ENCODE measurements at regions not wholly inside any gene's neighbourhood (a gene's known extent, or its start where the extent isn't known, plus 50 kb on each side); places are given as distances from the start of the nearest gene placed in this dataset.

DNA sequence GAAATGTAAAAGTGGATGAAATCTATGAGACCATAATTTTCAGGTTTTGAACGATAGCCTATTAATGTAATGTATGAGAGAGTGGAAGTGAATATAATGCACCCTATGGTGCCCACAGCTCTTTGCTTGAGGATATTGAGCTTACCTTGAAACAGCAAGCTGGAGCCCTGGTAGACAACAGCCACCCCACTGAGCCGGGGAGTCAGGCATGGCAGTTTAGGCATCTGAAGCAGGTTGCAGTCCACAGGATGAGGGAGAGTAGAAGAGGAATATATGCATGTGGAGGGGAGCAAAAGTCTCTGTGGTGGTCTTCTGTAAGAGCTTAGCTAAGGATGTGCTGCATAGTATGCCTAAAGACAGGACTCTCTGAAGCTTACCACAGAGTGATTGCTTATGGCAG lies 817.3 kb downstream of the DNAJB9 start:
- H3K79me2 ChIP-seq (ENCODE audit: insufficient read depth): no peaks in the 10 kb centered on the region
- H3K9me2 ChIP-seq (ENCODE audit: insufficient read depth): no peaks in the 10 kb centered on the region
- no peak overlapping the region for H3K4me2 ChIP-seq (ENCODE audit: unreplicated experiment)
- no peaks in the 10 kb centered on the region for H3F3A ChIP-seq (ENCODE audit: insufficient read depth)
- no peaks in the 10 kb centered on the region for H4K20me1 ChIP-seq (ENCODE audit: insufficient read depth)
- in situ Hi-C loops (cut with MboI): no loop called here
- H3K9ac ChIP-seq: no peak overlapping the region
- H3K27me3 ChIP-seq (replicated peaks; ENCODE audit: insufficient read depth): no peaks in the 10 kb centered on the region
- WGBS, 2 experiments (ENCODE audit: low coverage in 1 of 2, low lambda C conversion rate in 2 of 2, missing lambda C conversion rate in 2 of 2): 40 to 50% methylated on average over 2 of the region's 2 CpGs
- no peaks in the 10 kb centered on the region for H3K36me3 ChIP-seq (ENCODE audit: low read depth)
- no peaks in the 10 kb centered on the region for H3K4me1 ChIP-seq (ENCODE audit: insufficient read depth)
- no peaks in the 10 kb centered on the region for H3K9me3 ChIP-seq (ENCODE audit: low read depth)
- H3K27ac ChIP-seq: no peak overlapping the region
- H2AFZ ChIP-seq: no peak overlapping the region
- H3K4me3 ChIP-seq: no peak overlapping the region
- DNase-seq: no peak
- TF ChIP-seq EZH2 (IDR thresholded peaks at IDR 0.05; ENCODE audit: insufficient read depth, poor library complexity, severe bottlenecking) (no peak), EZH2phosphoT487 (IDR thresholded peaks at IDR 0.05; ENCODE audit: insufficient read depth, low read depth) (no peak)

DNA sequence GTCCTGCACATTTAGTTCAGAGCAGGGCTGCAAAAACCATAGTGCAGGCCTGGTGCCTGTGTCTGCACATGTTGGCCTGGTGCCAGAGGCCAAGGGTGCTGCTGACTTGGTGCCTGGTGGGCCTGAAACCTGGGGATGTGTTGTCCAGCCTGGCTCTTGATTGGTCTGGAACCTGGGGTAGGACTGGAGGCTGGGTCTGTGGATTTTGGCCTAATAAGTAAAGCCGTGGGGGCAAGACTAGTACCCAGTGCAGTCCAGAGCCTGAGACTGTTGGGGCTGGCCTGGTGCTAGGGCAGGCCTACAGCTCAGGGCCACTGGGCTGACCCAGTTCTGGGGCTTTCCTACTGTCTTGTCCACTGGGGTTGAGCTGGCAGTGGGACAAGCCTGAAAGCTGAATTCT lies 817.9 kb downstream of the DNAJB9 start:
- no peak for DNase-seq
- H2AFZ ChIP-seq: no peak overlapping the region
- no peak for TF ChIP-seq EZH2phosphoT487 (IDR thresholded peaks at IDR 0.05; ENCODE audit: insufficient read depth, low read depth)
- no peak for TF ChIP-seq EZH2 (IDR thresholded peaks at IDR 0.05; ENCODE audit: insufficient read depth, poor library complexity, severe bottlenecking)
- no peaks in the 10 kb centered on the region for H3K9me3 ChIP-seq (ENCODE audit: low read depth)
- no peaks in the 10 kb centered on the region for H3F3A ChIP-seq (ENCODE audit: insufficient read depth)
- H3K4me2 ChIP-seq (ENCODE audit: unreplicated experiment): no peak overlapping the region
- H3K36me3 ChIP-seq (ENCODE audit: low read depth): no peaks in the 10 kb centered on the region
- no peak overlapping the region for H3K9ac ChIP-seq
- in situ Hi-C loops (cut with MboI): no loop called here
- H3K79me2 ChIP-seq (ENCODE audit: insufficient read depth): no peaks in the 10 kb centered on the region
- WGBS, 2 experiments (ENCODE audit: low coverage in 1 of 2, low lambda C conversion rate in 2 of 2, missing lambda C conversion rate in 2 of 2): 11 to 25% methylated on average over 1 of the region's 1 CpG
- H3K9me2 ChIP-seq (ENCODE audit: insufficient read depth): no peaks in the 10 kb centered on the region
- H3K27ac ChIP-seq: no peak overlapping the region
- H3K4me3 ChIP-seq: no peak overlapping the region
- no peaks in the 10 kb centered on the region for H4K20me1 ChIP-seq (ENCODE audit: insufficient read depth)
- H3K27me3 ChIP-seq (replicated peaks; ENCODE audit: insufficient read depth): no peaks in the 10 kb centered on the region
- H3K4me1 ChIP-seq (ENCODE audit: insufficient read depth): no peaks in the 10 kb centered on the region

DNA sequence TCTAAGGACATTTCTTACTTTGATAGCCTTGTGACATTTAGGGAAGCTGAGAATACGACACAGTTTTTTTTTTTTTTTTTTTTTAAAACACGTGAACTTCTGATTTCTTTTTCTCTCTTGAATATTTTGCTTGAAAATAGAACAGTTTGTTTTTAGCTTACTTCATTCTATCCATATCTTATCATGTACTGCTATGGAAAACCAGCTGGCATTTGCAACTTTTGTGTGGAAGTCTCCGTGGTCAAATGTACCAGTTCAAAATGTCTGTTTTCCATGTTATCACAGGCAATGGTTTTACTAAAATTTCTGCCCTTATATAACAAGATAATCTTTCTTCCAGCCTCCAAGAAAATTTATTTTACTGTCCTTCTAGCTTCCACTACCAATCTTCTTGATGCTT lies 821.6 kb downstream of the DNAJB9 start:
- H3K9ac ChIP-seq: no peak overlapping the region
- H3K9me3 ChIP-seq (ENCODE audit: low read depth): no peaks in the 10 kb centered on the region
- H3K9me2 ChIP-seq (ENCODE audit: insufficient read depth): no peaks in the 10 kb centered on the region
- TF ChIP-seq EZH2 (IDR thresholded peaks at IDR 0.05; ENCODE audit: insufficient read depth, poor library complexity, severe bottlenecking) (no peak), EZH2phosphoT487 (IDR thresholded peaks at IDR 0.05; ENCODE audit: insufficient read depth, low read depth) (no peak)
- H3K79me2 ChIP-seq (ENCODE audit: insufficient read depth): no peaks in the 10 kb centered on the region
- in situ Hi-C loops (cut with MboI): no loop called here
- DNase-seq: no peak
- no peaks in the 10 kb centered on the region for H3K4me1 ChIP-seq (ENCODE audit: insufficient read depth)
- no peaks in the 10 kb centered on the region for H3F3A ChIP-seq (ENCODE audit: insufficient read depth)
- H2AFZ ChIP-seq: no peak overlapping the region
- 14 to 21% methylated on average over 3 of the region's 3 CpGs for WGBS, 2 experiments (ENCODE audit: low coverage in 1 of 2, low lambda C conversion rate in 2 of 2, missing lambda C conversion rate in 2 of 2)
- no peaks in the 10 kb centered on the region for H4K20me1 ChIP-seq (ENCODE audit: insufficient read depth)
- H3K27me3 ChIP-seq (replicated peaks; ENCODE audit: insufficient read depth): no peaks in the 10 kb centered on the region
- no peak overlapping the region for H3K4me2 ChIP-seq (ENCODE audit: unreplicated experiment)
- no peak overlapping the region for H3K4me3 ChIP-seq
- H3K27ac ChIP-seq: no peak overlapping the region
- H3K36me3 ChIP-seq (ENCODE audit: low read depth): no peaks in the 10 kb centered on the region

DNA sequence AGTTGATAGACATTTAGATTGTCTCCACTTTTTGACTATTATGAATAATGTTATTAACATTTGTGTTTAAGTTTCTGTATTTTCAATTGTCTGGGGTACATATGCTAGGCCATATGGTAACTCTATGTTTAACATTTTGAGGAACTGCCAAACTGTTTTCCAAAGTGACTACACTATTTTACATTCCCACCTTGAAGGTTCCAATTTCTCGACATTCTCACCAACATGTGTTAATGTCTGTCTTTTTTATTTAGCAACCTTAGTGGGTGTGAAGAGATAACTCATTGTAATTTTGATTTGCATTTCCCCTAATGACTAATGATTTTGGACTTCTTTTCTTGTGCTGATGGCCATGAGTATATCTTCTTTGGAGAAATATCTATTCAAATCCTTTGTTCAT lies 832.4 kb downstream of the DNAJB9 start:
- no peaks in the 10 kb centered on the region for H3K36me3 ChIP-seq (ENCODE audit: low read depth)
- no peaks in the 10 kb centered on the region for H3F3A ChIP-seq (ENCODE audit: insufficient read depth)
- H3K27ac ChIP-seq: no peak overlapping the region
- H3K4me1 ChIP-seq (ENCODE audit: insufficient read depth): no peaks in the 10 kb centered on the region
- H3K27me3 ChIP-seq (replicated peaks; ENCODE audit: insufficient read depth): no peaks in the 10 kb centered on the region
- no peak overlapping the region for H3K9ac ChIP-seq
- H3K4me3 ChIP-seq: no peak overlapping the region
- no peak overlapping the region for H2AFZ ChIP-seq
- WGBS, 2 experiments (ENCODE audit: low coverage in 1 of 2, low lambda C conversion rate in 2 of 2, missing lambda C conversion rate in 2 of 2): 23 to 24% methylated on average over 1 of the region's 1 CpG
- no peaks in the 10 kb centered on the region for H3K9me2 ChIP-seq (ENCODE audit: insufficient read depth)
- H3K4me2 ChIP-seq (ENCODE audit: unreplicated experiment): no peak overlapping the region
- no peaks in the 10 kb centered on the region for H4K20me1 ChIP-seq (ENCODE audit: insufficient read depth)
- H3K9me3 ChIP-seq (ENCODE audit: low read depth): no peaks in the 10 kb centered on the region
- no peaks in the 10 kb centered on the region for H3K79me2 ChIP-seq (ENCODE audit: insufficient read depth)
- no peak for DNase-seq
- in situ Hi-C loops (cut with MboI): no loop called here
- no peak for TF ChIP-seq EZH2phosphoT487 (IDR thresholded peaks at IDR 0.05; ENCODE audit: insufficient read depth, low read depth)
- TF ChIP-seq EZH2 (IDR thresholded peaks at IDR 0.05; ENCODE audit: insufficient read depth, poor library complexity, severe bottlenecking): no peak

DNA sequence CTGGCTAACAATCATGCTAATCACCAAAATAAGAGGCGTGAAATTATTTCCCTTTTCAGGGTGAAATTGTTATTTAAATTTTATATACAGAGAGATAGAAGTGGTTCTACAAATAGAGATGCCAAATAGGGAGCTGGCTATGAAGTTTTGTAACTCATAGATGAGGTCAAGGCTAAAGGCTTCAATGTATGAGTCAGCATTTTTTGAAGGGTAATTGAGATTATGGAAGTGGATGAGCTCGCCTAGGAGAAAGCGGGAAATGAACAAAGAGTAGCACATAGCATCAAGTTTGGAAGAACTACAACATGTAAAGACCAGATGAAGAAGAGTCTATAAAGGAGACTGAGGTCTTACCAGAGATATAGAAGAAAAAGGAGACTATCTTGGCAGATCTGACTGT lies 838.1 kb downstream of the DNAJB9 start:
- no peak overlapping the region for H3K9ac ChIP-seq
- no peaks in the 10 kb centered on the region for H3K79me2 ChIP-seq (ENCODE audit: insufficient read depth)
- no peak overlapping the region for H2AFZ ChIP-seq
- DNase-seq: no peak
- no peak overlapping the region for H3K27ac ChIP-seq
- H4K20me1 ChIP-seq (ENCODE audit: insufficient read depth): no peaks in the 10 kb centered on the region
- TF ChIP-seq EZH2phosphoT487 (IDR thresholded peaks at IDR 0.05; ENCODE audit: insufficient read depth, low read depth): no peak
- TF ChIP-seq EZH2 (IDR thresholded peaks at IDR 0.05; ENCODE audit: insufficient read depth, poor library complexity, severe bottlenecking): no peak
- no peaks in the 10 kb centered on the region for H3K36me3 ChIP-seq (ENCODE audit: low read depth)
- H3K9me2 ChIP-seq (ENCODE audit: insufficient read depth): no peaks in the 10 kb centered on the region
- H3K9me3 ChIP-seq (ENCODE audit: low read depth): no peaks in the 10 kb centered on the region
- H3K4me3 ChIP-seq: no peak overlapping the region
- 16 to 17% methylated on average over 3 of the region's 3 CpGs for WGBS, 2 experiments (ENCODE audit: low coverage in 1 of 2, low lambda C conversion rate in 2 of 2, missing lambda C conversion rate in 2 of 2)
- H3K4me2 ChIP-seq (ENCODE audit: unreplicated experiment): no peak overlapping the region
- H3F3A ChIP-seq (ENCODE audit: insufficient read depth): no peaks in the 10 kb centered on the region
- in situ Hi-C loops (cut with MboI): no loop called here
- H3K27me3 ChIP-seq (replicated peaks; ENCODE audit: insufficient read depth): no peaks in the 10 kb centered on the region
- H3K4me1 ChIP-seq (ENCODE audit: insufficient read depth): no peaks in the 10 kb centered on the region
